Mucosa of stomach (tissue), 1 donor: ENCODE measurements at regions not wholly inside any gene's neighbourhood (a gene's known extent, or its start where the extent isn't known, plus 50 kb on each side); places are given as distances from the start of the nearest gene placed in this dataset.

ENCODE experiments used
- H3K27me3 ChIP-seq: one replicate; pipeline ENCODE4 v1.7.0; 2013; ENCODE audit warnings: mild to moderate bottlenecking, low read length; ENCODE audit not compliant: control insufficient read depth, insufficient read depth
- H3K36me3 ChIP-seq: one replicate; pipeline ENCODE4 v1.7.0; 2013; ENCODE audit warnings: low read length; ENCODE audit not compliant: control insufficient read depth, insufficient read depth
- H3K4me1 ChIP-seq: one replicate; pipeline ENCODE4 v1.7.0; 2013; ENCODE audit warnings: mild to moderate bottlenecking, low read length; ENCODE audit not compliant: control insufficient read depth, insufficient read depth
- H3K4me3 ChIP-seq: one replicate; pipeline ENCODE4 v1.7.0; 2013; ENCODE audit warnings: low read length
- H3K9ac ChIP-seq: one replicate; pipeline ENCODE4 v1.7.0; 2013; ENCODE audit warnings: mild to moderate bottlenecking, low read length, moderate library complexity
- H3K9me3 ChIP-seq: one replicate; pipeline ENCODE4 v1.7.0; 2013; ENCODE audit warnings: mild to moderate bottlenecking, low read length, moderate library complexity; ENCODE audit not compliant: control insufficient read depth
- donor health status: Pancreatic carcinoma.

DNA sequence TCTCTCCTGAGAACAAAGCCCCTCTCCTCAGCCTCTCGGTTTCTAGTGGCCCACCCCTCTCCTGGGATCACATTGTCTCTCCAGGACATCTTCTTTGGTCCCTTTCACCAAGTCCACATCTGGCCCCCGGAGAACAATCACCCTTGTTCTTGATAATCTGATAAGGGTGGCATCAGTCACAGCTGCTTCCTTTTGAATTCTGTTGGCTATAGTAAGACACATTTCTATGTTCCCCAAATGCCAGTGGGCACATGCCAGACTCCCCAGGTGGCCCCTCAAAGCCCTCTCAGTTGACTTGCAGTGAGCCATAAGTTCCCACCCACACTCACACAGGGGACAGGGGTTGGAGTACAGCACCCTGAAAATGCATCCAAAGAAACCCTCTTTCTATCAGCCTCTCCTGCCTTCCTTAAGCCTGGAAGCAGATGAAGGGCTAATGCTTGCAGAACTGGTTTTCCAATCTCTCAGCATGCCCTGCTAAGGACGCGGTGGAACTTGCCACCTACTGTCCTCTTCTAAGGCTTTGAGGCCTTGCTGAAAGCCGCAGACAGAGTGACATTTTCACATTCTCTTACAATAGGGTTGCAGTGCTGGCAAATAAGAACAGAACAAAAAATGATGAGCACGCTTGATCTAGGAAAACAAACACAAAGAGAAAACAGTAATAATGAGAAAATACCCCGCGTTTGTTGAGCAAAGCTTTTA lies 101.3 kb upstream of the SLCO3A1 start:
- no peak overlapping the region for H3K9ac ChIP-seq
- H3K4me1 ChIP-seq: no peaks in the 10 kb centered on the region
- no peaks in the 10 kb centered on the region for H3K27me3 ChIP-seq
- no peak overlapping the region for H3K4me3 ChIP-seq
- no peaks in the 10 kb centered on the region for H3K36me3 ChIP-seq
- H3K9me3 ChIP-seq: no peaks in the 10 kb centered on the region

DNA sequence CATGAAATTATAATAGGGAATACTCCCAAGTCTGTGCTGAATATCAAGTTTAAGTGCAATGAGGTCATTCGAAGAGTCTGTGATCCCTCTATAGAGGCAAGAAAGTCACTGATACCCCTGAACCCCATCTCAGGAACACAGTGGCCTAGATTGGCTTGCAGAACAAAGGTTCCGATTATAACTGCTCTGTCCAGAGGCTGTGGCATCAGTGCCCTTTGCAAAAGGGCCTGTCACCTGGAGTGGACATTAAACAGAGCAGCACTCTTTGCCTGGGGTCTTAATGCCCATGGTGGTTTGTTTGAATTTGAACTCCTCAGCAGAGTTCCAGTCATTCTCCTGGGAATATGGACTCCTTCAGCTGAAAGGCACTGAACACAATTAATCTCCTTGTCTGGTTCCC lies 93.9 kb upstream of the SLCO3A1 start:
- Histone ChIP-seq H3K36me3 (no peaks in the 10 kb centered on the region), H3K4me3 (no peak overlapping the region), H3K9me3 (no peaks in the 10 kb centered on the region), H3K4me1 (no peaks in the 10 kb centered on the region), H3K27me3 (no peaks in the 10 kb centered on the region), H3K9ac (no peak overlapping the region)

DNA sequence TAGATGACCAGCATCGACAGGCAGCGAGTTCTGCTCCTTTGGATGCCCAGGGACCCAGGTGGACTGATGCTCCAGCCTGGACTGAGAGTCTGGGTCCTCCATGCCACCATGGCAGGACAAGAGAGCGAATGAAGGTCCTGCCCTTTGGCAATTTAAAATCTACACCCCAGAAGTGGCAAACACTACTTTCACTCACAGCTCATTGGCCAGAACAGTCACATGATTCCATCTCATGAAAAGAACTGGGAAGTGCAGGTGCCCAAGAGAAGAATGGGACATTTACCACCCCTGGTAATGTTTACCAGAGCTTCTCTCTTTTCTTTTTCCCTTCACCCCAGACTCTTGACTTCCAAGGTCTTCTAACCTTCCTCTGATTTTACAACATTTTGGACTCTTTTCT lies 87.8 kb upstream of the SLCO3A1 start:
- H3K27me3 ChIP-seq: no peaks in the 10 kb centered on the region
- no peak overlapping the region for H3K9ac ChIP-seq
- H3K4me3 ChIP-seq: no peak overlapping the region
- H3K4me1 ChIP-seq: no peaks in the 10 kb centered on the region
- H3K9me3 ChIP-seq: no peaks in the 10 kb centered on the region
- no peaks in the 10 kb centered on the region for H3K36me3 ChIP-seq

DNA sequence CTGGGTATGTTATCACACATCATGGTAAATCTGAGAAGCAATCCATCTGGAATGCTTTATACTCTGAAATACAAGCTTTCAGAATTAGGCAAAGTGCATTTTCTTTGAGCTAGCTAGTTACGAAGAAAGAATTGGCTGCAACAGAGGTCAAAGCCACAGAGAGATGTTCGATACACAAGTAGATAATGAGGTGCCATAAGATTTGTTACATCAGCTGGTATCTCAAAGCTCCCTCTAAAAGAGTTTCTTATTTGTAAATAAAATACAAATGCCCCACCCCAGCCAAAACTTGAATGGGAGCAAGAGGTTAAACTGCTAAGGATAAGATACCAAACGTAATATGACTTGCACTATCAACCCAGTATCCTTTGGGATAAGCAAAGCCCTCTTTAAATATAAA lies 84.0 kb upstream of the SLCO3A1 start:
- no peak overlapping the region for H3K9ac ChIP-seq
- H3K4me1 ChIP-seq: no peaks in the 10 kb centered on the region
- H3K9me3 ChIP-seq: no peaks in the 10 kb centered on the region
- H3K4me3 ChIP-seq: no peak overlapping the region
- H3K27me3 ChIP-seq: no peaks in the 10 kb centered on the region
- H3K36me3 ChIP-seq: no peaks in the 10 kb centered on the region

DNA sequence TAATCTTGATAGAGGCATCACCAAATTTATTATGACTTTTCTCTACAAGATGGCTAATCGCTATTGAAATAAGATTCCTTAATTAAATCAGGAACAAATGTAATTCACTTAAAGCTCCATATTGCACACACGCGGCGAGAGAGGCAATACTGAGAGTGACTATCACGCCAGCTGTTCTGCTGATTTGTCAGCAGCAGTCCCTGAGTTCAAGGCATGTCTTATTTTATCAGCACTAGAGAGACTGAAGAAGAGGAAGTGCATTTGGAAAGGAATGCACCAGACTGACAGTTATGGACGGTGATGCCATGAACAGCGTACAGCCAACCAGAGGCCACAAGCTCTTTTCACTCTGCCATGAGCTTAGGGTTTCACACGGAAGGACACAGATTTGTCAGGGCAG lies 83.6 kb upstream of the SLCO3A1 start:
- Histone ChIP-seq H3K9me3 (no peaks in the 10 kb centered on the region), H3K4me1 (no peaks in the 10 kb centered on the region), H3K9ac (no peak overlapping the region)

DNA sequence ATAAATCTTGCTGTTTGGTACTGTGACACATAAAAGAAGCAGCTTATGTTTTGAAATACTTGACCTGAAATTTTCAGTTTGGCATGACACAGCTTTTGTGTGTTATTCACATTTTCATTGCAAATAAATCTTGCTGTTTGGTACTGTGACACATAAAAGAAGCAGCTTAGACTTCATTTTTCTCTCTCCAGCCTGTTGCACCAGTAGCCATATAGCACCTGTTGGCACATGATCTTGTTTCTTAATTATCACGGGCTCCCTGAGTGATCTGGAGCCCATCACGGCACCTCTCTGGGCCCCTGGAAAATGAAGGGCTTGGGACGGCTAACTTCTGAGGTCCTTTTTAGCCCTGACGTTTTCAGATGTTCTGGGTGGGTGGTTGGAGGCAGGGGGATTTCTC lies 77.4 kb upstream of the SLCO3A1 start:
- H3K4me1 ChIP-seq: no peaks in the 10 kb centered on the region
- no peak overlapping the region for H3K9ac ChIP-seq
- H3K4me3 ChIP-seq: no peak overlapping the region
- no peaks in the 10 kb centered on the region for H3K36me3 ChIP-seq
- no peaks in the 10 kb centered on the region for H3K27me3 ChIP-seq
- no peaks in the 10 kb centered on the region for H3K9me3 ChIP-seq

More for the DNA sequence above, 83.6 kb upstream of the SLCO3A1 start:
- no peak overlapping the region for H3K4me3 ChIP-seq
- H3K27me3 ChIP-seq: no peaks in the 10 kb centered on the region
- no peaks in the 10 kb centered on the region for H3K36me3 ChIP-seq

DNA sequence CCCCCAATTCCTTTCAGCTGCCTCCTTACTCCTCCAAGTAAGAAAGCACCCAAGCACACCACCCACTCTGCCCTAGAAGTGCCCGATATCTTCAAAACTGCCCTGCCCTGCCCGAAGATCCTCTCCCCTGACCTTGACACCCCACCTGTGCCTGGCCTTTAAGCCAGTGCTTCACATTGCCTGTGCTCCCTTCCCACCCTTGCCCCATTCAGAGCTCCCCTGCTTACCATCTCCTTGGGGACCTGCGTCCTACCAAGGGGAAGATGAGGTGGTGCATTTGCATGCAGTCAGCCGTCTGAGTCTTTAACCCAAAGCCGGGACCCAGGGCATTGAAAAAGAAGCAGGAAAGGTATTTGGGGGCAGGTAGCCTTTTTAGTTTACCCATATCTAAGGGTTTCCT lies 73.5 kb upstream of the SLCO3A1 start:
- no peaks in the 10 kb centered on the region for H3K27me3 ChIP-seq
- H3K4me3 ChIP-seq: no peak overlapping the region
- H3K4me1 ChIP-seq: peaks cover 5% of the 10 kb centered on the region
- H3K9me3 ChIP-seq: no peaks in the 10 kb centered on the region
- no peaks in the 10 kb centered on the region for H3K36me3 ChIP-seq
- no peak overlapping the region for H3K9ac ChIP-seq

DNA sequence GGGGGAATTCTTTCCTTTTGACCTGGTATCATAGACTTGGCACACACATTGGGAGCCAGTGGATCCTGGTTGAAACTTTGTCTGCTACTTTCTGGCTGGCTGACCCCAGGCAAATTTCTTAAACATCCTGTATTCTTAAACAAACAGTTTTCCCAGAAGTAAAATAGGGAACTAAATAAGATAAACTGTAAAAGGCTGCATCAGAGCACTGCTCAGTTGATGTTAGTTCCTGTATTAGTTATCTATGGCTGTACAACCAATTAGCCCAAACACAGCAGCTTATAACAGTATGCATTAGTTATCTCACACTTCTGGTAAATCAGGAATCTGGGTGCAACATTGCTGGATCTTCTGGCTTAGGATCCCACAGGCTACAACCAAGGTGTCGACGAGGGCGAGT lies 73.1 kb upstream of the SLCO3A1 start:
- Histone ChIP-seq H3K9ac (no peak overlapping the region), H3K36me3 (no peaks in the 10 kb centered on the region), H3K4me1 (peaks cover 5% of the 10 kb centered on the region), H3K9me3 (no peaks in the 10 kb centered on the region), H3K27me3 (no peaks in the 10 kb centered on the region), H3K4me3 (no peak overlapping the region)

DNA sequence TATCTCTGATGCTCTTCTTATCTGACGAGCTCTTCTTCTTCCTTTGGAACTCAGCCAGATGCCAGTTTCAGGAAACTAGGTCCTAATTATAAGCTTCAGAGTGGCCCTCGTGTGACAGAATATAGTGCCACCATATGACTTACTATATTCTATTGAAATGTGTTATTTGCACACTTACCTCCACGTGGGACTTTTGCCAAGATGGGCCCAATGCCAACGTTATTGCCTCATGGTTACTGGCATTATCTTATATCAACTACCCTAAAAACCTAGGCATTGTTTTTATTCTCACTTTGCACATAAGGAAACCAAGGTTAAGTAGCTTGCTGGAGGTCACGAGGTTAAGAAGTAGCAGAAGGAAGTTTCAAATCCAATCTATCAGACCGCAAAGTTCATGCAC lies 71.3 kb upstream of the SLCO3A1 start:
- Histone ChIP-seq H3K36me3 (no peaks in the 10 kb centered on the region), H3K9me3 (no peaks in the 10 kb centered on the region), H3K27me3 (no peaks in the 10 kb centered on the region), H3K4me3 (no peak overlapping the region), H3K9ac (no peak overlapping the region), H3K4me1 (peaks cover 5% of the 10 kb centered on the region)

DNA sequence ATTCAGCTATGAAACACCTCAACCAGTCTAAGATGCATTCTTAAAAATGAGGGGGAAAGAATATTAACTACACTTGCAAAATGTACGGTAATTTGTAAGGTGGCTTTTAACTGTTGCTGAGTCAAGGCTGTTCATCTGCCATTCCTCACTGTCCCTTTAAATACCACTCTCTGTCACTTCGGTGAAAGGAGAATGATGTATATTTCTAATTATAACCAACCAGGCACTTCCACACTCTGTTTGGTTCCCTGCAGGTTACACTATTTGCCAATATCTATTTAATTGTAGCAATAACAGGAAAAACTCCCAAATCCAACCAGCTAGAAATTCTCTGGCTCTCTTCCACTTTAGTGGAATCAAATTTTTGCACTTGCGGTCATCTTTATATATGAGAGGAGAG lies 70.5 kb upstream of the SLCO3A1 start:
- Histone ChIP-seq H3K9me3 (no peaks in the 10 kb centered on the region), H3K36me3 (no peaks in the 10 kb centered on the region), H3K9ac (no peak overlapping the region), H3K27me3 (no peaks in the 10 kb centered on the region), H3K4me3 (no peak overlapping the region), H3K4me1 (peaks cover 5% of the 10 kb centered on the region)

DNA sequence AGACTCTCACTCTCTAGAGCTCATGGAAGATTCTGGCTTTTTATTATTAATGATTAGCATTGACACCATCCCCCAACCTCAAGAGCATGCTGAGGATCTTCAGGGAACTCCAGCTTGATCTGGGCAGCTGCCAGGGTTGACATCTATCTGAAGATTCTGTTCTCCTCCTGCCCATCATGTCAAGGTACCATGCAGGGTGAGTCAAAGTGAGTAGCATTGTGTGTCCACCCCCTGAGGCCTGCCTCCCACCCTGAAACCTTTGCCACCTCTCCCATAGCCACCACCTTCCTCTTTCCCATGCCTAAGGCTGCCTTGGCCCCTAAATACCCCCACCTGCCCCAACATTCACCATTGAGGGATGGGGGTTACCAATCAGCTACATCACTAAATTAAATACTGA lies 70.1 kb upstream of the SLCO3A1 start:
- H3K36me3 ChIP-seq: no peaks in the 10 kb centered on the region
- H3K9ac ChIP-seq: no peak overlapping the region
- H3K9me3 ChIP-seq: no peaks in the 10 kb centered on the region
- peaks cover 5% of the 10 kb centered on the region for H3K4me1 ChIP-seq
- no peak overlapping the region for H3K4me3 ChIP-seq
- H3K27me3 ChIP-seq: no peaks in the 10 kb centered on the region

DNA sequence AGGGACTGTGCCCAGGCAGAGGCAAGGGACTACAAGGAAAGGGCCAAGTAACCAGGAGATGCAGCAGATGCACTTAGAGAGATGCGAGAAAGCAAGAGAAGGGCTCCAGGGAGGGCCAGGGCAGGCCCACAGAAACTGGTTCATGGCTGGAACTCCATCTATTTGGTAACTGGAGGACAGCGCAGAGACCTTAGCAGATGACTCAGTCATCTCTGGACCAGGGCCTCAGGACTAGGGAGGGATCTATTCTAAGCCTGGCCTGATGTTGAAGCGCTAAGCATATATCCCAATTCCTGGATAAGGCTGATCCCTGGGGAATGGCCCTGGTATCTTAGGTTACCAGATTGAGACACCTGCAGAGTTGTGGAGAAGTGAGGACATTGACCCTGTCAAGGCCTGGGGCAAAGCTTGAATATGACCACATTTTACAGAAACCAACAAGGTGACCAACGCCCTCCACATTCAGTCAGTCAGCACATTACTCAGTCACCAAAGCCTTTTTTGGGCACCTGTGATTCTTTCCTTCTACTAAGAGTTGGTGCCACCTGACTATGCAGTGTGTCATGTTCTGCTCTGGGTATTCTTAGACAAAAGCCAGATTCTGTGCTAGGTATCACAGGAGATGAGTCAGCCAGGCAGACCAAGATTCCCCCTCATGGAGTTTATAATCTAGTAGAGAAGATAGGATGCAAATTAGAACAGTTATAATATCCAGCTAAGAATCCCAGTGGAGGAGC lies 68.4 kb upstream of the SLCO3A1 start:
- Histone ChIP-seq H3K27me3 (no peaks in the 10 kb centered on the region), H3K4me3 (no peak overlapping the region), H3K4me1 (peaks cover 5% of the 10 kb centered on the region), H3K9ac (no peak overlapping the region), H3K36me3 (no peaks in the 10 kb centered on the region), H3K9me3 (no peaks in the 10 kb centered on the region)
